Esophagus (tissue), 2 donors: ENCODE measurements at regions not wholly inside any gene's neighbourhood (a gene's known extent, or its start where the extent isn't known, plus 50 kb on each side); places are given as distances from the start of the nearest gene placed in this dataset.

Experiments used
- H3K27ac ChIP-seq, 2 donors: one replicate each; pipeline ENCODE4 v1.5.1; 2013; ENCODE audit warnings: low read depth in 2 of 2, mild to moderate bottlenecking in 2 of 2, inconsistent platforms in 1 of 2, low read length in 1 of 2, moderate library complexity in 1 of 2
- H3K27me3 ChIP-seq, 2 donors: one replicate each; pipeline ENCODE4 v1.6.1; 2013; ENCODE audit warnings: low read length in 2 of 2, control low read depth in 1 of 2, mild to moderate bottlenecking in 1 of 2; ENCODE audit not compliant: insufficient read depth in 2 of 2, control insufficient read depth in 1 of 2
- H3K36me3 ChIP-seq, 2 donors: one replicate each; pipeline ENCODE4 v1.6.1; 2013; ENCODE audit warnings: low read length in 1 of 2; ENCODE audit not compliant: control insufficient read depth in 2 of 2, insufficient read depth in 2 of 2
- H3K4me1 ChIP-seq, 2 donors: one replicate each; pipeline ENCODE4 v1.6.1; 2013; ENCODE audit warnings: low read length in 1 of 2; ENCODE audit not compliant: control insufficient read depth in 2 of 2, insufficient read depth in 2 of 2
- H3K4me3 ChIP-seq, 2 donors: one replicate each; pipeline ENCODE4 v1.5.1; 2013; ENCODE audit warnings: low read length in 2 of 2, mild to moderate bottlenecking in 2 of 2, low read depth in 1 of 2, moderate library complexity in 1 of 2
- H3K9me3 ChIP-seq, 2 donors: one replicate each; pipeline ENCODE4 v1.6.1; 2013; ENCODE audit warnings: mild to moderate bottlenecking in 2 of 2, low read depth in 1 of 2, low read length in 1 of 2, moderate library complexity in 1 of 2; ENCODE audit not compliant: control insufficient read depth in 2 of 2, insufficient read depth in 1 of 2
- WGBS, 2 donors: extraction: QIAGEN DNeasy Blood & Tissue Kit; methylation state at CpG; one replicate each; pipeline ENCODE4 v1.1.7; 2013; 5-methylcytosine and 5-hydroxymethylcytosine counted together
- donor health status: healthy with polysubstance abuse.
- donor health status: Bipolar disorder and iron deficiency.

DNA sequence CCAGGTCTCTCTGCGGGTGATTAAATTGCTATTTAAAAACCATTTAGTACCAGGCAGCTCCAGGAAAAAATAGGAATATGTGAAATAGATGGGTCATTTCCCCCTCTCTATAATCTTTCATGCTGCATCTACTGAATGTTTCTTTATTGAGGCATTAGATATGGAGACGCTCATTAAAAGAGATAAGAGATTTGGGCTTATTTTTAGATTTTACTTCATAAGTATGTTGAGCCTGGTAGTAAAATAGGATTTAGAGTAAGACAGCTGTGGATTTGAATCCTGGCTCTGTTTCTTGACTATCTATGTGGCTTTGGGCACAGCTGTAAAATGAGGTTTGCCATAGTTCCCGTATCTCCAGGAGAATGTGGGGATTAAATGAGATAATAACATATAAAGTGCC is 451.0 kb upstream of the GRIA1 start:
- no peaks in the 10 kb centered on the region for H3K27me3 ChIP-seq
- 88 to 90% methylated on average over 3 of the region's 3 CpGs for whole genome bisulfite sequencing, 2 donors
- H3K4me3 ChIP-seq, result no peak overlapping the region
- no peaks in the 10 kb centered on the region for H3K9me3 ChIP-seq
- no peaks in the 10 kb centered on the region for H3K4me1 ChIP-seq
- no peak overlapping the region for H3K27ac ChIP-seq
- no peaks in the 10 kb centered on the region for H3K36me3 ChIP-seq

DNA sequence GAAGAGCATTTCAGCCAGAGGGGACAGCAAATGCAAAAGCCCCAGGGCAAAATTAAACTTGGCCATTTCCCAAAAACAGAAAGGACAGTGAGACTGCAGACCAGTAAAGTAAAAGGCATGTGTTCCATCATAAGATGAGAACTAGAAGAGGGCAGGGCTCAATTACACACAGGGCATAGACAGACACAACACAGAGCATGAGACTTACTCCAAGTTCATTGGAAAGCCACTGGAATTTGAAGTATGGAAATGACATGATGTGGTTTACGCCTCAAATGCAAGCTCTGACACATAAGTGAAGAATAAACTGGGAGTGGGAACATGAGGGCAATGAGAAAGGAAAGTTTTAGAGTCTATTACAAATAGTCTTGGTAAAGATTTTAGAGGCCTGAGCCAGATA is 446.6 kb upstream of the GRIA1 start:
- Histone ChIP-seq H3K27ac (no peak overlapping the region), H3K4me3 (no peak overlapping the region), H3K36me3 (no peaks in the 10 kb centered on the region), H3K9me3 (no peaks in the 10 kb centered on the region), H3K4me1 (no peaks in the 10 kb centered on the region), H3K27me3 (no peaks in the 10 kb centered on the region)
- 65 to 80% methylated on average over 1 of the region's 1 CpG for WGBS, 2 donors

DNA sequence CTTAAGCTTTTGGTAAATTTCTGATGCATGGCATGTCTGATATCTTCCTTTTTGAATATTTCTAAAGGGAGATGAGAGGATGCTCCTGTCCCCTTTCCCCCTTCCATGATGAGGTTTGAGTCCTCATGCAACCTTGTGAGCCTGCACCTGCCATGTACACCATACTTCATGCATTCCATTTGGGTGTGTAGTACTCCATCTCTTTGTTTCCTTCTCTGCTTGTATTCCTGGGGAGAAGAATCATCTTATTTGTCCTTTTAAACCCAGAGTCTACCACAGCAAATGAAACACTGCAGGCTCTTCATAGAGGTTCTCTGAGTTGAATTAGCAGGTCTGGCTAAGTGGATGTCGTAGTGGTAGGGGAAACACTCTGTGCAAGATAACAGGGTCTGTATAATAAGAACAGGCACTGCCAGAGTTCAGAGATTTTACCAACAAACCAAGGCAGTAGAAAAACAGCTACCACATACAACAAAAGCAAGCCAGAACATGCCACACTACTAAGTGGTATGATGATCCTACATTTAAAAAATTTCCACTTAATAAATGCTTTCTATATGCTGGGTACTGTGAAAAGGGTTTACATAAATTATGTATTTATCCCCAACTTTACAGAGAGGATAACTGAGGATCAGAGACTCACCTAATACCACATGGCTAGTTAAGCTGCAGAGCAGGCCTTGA is 439.8 kb upstream of the GRIA1 start:
- Histone ChIP-seq H3K36me3 (no peaks in the 10 kb centered on the region), H3K27ac (no peak overlapping the region), H3K4me3 (no peak overlapping the region), H3K4me1 (no peaks in the 10 kb centered on the region), H3K9me3 (no peaks in the 10 kb centered on the region), H3K27me3 (no peaks in the 10 kb centered on the region)
- 50 to 63% methylated on average over 1 of the region's 1 CpG for WGBS, 2 donors

DNA sequence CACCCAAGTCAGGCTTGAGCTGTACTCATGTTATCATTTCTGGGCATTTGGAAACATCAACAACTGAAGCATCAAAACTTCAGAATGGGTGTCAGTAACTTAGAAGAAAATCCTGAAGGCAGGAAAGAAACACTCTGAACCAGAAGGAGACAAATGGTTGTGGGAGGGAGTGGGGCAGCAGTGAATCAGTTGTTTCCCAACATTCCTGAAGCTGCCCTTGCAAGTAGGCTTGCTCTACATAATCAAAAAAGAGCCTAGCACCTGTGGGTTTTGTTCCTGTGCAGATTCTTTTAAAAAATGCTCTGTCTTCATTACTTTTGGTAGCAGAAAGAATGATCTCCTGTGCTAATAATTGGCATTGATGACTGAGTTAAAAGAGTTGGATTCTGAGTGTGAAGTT is 424.2 kb upstream of the GRIA1 start:
- H3K9me3 ChIP-seq, result no peaks in the 10 kb centered on the region
- no peaks in the 10 kb centered on the region for H3K4me1 ChIP-seq
- no peak overlapping the region for H3K4me3 ChIP-seq
- H3K36me3 ChIP-seq, result no peaks in the 10 kb centered on the region
- no peak overlapping the region for H3K27ac ChIP-seq
- H3K27me3 ChIP-seq, result no peaks in the 10 kb centered on the region

DNA sequence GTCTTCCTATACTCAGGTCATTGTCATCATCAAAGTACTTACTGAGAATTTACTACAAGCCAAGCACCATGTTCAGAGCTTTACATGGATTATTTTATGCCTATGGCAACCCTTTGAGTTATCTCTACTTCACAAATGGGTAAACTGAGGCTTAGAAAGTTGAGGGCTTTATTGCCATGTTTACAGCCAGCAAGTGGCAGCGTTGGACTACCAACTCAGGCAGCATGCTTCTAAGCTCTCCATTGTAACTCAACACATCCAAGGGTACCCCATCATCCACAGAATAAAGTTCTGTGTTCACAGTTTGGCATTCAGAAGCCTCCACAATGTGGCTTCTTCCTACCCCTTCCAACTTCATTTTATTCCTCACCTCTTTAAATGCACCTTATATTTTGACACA is 422.6 kb upstream of the GRIA1 start:
- Histone ChIP-seq H3K36me3 (no peaks in the 10 kb centered on the region), H3K27ac (no peak overlapping the region), H3K9me3 (no peaks in the 10 kb centered on the region), H3K27me3 (no peaks in the 10 kb centered on the region), H3K4me3 (no peak overlapping the region), H3K4me1 (no peaks in the 10 kb centered on the region)
- WGBS, 2 donors, result 78 to 84% methylated on average over 1 of the region's 1 CpG

DNA sequence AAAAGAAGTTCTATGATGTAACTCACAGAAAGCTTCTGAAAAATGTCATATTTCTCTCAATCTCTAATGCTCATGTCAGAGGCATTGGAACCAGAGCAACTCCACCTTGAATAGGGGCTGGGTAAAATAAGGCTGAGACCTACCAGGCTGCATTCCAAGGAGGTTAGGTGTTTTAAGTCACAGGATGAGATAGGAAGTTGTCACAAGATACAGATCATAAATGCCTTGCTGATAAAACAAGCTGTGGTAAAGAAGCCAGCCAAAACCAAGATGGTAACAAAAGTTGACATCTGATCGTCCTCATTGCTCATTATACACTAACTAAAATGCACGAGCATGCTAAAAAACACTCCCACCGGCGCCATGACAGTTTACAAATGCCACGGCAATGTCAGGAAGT is 411.1 kb upstream of the GRIA1 start:
- Histone ChIP-seq H3K4me1 (no peaks in the 10 kb centered on the region), H3K9me3 (no peaks in the 10 kb centered on the region), H3K36me3 (no peaks in the 10 kb centered on the region), H3K27ac (no peak overlapping the region), H3K4me3 (no peak overlapping the region), H3K27me3 (no peaks in the 10 kb centered on the region)
- 79 to 81% methylated on average over 5 of the region's 5 CpGs for WGBS, 2 donors

DNA sequence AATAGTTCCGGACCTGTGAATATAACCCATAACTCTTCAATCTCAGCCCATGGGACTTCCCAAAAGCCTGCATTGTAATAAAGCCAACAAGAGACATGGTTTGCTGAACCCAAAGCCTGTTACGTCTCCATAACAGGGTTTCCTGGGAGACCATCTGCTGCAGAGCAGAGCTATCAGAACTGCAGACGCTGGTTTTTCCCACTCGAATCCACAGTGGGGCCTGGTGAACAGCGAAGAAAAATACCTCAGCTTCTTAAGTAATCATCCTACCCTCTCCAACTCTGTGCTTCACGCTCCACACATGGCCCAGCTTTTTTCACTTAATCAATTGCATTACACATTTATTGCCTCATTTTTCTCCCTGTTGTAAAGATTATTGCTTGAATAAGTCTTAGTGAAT is 409.5 kb upstream of the GRIA1 start:
- WGBS, 2 donors, result 83 to 85% methylated on average over 6 of the region's 6 CpGs
- Histone ChIP-seq H3K36me3 (no peaks in the 10 kb centered on the region), H3K9me3 (no peaks in the 10 kb centered on the region)

DNA sequence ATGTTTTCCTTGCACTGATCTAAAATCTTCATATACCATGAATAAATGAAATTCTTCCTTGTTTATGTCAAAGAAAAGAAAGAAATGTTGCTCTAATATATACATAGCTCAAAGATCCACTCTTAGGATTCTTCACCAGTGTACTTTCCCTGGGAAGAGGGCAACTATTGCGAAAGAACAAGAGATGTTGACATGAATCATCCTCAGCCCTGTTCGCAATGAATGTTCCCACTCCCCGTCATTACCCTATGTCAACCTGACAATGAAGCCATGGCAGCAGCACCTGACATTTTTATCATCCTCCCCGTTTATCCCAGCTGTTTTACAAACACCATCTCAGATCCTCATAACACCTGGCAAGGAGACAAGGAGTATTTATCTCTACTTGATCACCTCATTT is 409.1 kb upstream of the GRIA1 start:
- 58 to 65% methylated on average over 4 of the region's 4 CpGs for WGBS, 2 donors
- Histone ChIP-seq H3K27ac (no peak overlapping the region), H3K27me3 (no peaks in the 10 kb centered on the region), H3K4me1 (no peaks in the 10 kb centered on the region), H3K36me3 (no peaks in the 10 kb centered on the region), H3K4me3 (no peak overlapping the region), H3K9me3 (no peaks in the 10 kb centered on the region)

More for the DNA sequence above, 409.5 kb upstream of the GRIA1 start:
- H3K4me3 ChIP-seq, result no peak overlapping the region
- H3K27ac ChIP-seq, result no peak overlapping the region
- H3K27me3 ChIP-seq, result no peaks in the 10 kb centered on the region
- no peaks in the 10 kb centered on the region for H3K4me1 ChIP-seq

DNA sequence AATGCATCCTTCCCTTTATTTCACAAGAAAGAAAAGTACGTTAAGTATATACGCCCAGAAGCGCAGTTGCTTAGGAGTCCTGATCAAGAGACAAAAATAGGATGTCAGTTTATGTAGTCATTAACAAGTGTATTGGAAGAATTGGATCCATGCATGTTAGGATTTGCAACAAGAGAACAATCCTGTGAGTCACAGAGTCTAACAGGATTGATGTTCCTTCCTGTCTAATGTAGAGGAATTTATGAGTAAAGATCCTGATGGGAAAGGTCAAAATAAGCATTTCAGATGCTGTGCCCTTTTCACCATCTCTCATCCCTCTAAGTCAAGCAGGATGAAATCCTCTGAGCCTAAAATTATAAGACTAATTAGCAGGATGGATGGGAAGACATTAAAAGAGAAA is 406.0 kb upstream of the GRIA1 start:
- Histone ChIP-seq H3K9me3 (no peaks in the 10 kb centered on the region), H3K27me3 (no peaks in the 10 kb centered on the region), H3K4me3 (no peak overlapping the region), H3K27ac (no peak overlapping the region), H3K36me3 (no peaks in the 10 kb centered on the region), H3K4me1 (no peaks in the 10 kb centered on the region)
- WGBS, 2 donors, result 62 to 67% methylated on average over 3 of the region's 3 CpGs

DNA sequence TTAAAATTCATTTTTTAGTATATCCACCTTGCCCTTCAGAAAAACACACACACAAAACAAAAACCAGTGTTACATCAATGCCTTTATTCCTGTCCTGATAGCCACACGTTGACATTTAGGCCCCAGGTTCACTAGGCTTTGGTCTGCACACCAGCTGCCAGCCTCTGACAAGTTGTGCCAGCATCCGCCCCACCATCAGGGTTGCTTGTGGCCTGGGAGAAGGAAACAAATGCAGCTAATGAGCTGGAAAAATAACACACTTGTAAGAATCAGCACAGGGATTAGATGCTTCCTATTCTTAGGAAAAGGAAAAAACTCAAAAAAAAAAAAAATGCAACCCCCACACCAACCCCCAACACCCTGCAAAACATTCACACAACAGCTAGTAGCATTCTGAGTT is 404.0 kb upstream of the GRIA1 start:
- Histone ChIP-seq H3K4me3 (no peak overlapping the region), H3K27ac (no peak overlapping the region), H3K4me1 (no peaks in the 10 kb centered on the region), H3K36me3 (no peaks in the 10 kb centered on the region), H3K27me3 (no peaks in the 10 kb centered on the region), H3K9me3 (no peaks in the 10 kb centered on the region)
- WGBS, 2 donors, result 52 to 57% methylated on average over 2 of the region's 2 CpGs
